ENCODE measurements at regions not wholly inside any gene's neighbourhood (a gene's known extent, or its start where the extent isn't known, plus 50 kb on each side); places are given as distances from the start of the nearest gene placed in this dataset.
"Not testable (repeated sequence)": the region's sequence is repeated elsewhere in the genome, so short reads cannot be mapped to it uniquely, and the experiment has no call there.

DNA sequence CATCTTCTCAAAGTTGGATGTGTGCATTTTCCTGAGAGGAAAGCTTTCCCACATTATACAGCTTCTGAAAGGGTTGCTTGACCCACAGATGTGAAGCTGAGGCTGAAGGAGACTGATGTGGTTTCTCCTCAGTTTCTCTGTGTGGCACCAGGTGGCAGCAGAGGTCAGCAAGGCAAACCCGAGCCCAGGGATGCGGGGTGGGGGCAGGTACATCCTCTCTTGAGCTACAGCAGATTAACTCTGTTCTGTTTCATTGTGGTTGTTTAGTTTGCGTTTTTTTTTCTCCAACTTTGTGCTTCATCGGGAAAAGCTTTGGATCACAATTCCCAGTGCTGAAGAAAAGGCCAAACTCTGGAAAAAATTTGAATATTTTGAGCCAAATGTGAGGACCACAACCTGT is 360.2 kb downstream of the OR4F29 start:
- TF ChIP-seq, protein P1, sequence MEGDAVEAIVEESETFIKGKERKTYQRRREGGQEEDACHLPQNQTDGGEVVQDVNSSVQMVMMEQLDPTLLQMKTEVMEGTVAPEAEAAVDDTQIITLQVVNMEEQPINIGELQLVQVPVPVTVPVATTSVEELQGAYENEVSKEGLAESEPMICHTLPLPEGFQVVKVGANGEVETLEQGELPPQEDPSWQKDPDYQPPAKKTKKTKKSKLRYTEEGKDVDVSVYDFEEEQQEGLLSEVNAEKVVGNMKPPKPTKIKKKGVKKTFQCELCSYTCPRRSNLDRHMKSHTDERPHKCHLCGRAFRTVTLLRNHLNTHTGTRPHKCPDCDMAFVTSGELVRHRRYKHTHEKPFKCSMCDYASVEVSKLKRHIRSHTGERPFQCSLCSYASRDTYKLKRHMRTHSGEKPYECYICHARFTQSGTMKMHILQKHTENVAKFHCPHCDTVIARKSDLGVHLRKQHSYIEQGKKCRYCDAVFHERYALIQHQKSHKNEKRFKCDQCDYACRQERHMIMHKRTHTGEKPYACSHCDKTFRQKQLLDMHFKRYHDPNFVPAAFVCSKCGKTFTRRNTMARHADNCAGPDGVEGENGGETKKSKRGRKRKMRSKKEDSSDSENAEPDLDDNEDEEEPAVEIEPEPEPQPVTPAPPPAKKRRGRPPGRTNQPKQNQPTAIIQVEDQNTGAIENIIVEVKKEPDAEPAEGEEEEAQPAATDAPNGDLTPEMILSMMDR (conservative IDR thresholded peaks at IDR 0.05; ENCODE audit: low read depth, low read length) = not testable (repeated sequence)
- not testable (repeated sequence) for TF ChIP-seq EZH2 (IDR thresholded peaks at IDR 0.05; ENCODE audit: borderline replicate concordance, low read depth, low read length, poor library complexity, severe bottlenecking)

All from A673 (cell line).